ENCODE measurements at regions not wholly inside any gene's neighbourhood (a gene's known extent, or its start where the extent isn't known, plus 50 kb on each side); places are given as distances from the start of the nearest gene placed in this dataset.
"Not testable (repeated sequence)": the region's sequence is repeated elsewhere in the genome, so short reads cannot be mapped to it uniquely, and the experiment has no call there.

DNA sequence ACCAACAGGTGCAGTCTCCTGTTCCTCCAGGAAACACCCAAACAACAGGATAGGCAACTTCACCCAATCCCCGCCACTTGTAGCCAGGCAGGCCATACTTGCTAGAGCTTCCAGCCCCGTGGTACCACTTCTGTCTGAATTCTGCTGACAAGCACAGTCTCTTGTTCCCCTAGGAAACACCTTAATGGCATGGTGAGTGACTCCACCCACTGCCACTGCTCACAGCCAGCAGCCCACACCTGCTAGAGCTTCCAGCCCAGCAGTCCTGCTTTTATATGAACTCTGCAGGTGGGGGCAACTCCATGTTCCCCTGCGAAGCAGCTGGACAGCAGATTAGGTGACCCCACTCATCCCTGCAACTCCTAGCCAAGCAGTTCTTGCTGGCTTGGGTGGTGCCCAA, 52.6 kb upstream of the COBL start:
- TF ChIP-seq, protein P1, sequence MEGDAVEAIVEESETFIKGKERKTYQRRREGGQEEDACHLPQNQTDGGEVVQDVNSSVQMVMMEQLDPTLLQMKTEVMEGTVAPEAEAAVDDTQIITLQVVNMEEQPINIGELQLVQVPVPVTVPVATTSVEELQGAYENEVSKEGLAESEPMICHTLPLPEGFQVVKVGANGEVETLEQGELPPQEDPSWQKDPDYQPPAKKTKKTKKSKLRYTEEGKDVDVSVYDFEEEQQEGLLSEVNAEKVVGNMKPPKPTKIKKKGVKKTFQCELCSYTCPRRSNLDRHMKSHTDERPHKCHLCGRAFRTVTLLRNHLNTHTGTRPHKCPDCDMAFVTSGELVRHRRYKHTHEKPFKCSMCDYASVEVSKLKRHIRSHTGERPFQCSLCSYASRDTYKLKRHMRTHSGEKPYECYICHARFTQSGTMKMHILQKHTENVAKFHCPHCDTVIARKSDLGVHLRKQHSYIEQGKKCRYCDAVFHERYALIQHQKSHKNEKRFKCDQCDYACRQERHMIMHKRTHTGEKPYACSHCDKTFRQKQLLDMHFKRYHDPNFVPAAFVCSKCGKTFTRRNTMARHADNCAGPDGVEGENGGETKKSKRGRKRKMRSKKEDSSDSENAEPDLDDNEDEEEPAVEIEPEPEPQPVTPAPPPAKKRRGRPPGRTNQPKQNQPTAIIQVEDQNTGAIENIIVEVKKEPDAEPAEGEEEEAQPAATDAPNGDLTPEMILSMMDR (IDR thresholded peaks at IDR 0.05) = not testable (repeated sequence)
- TF ChIP-seq POLR2A (IDR thresholded peaks at IDR 0.05) = not testable (repeated sequence)

Measured in right lobe of liver (tissue), 4 donors.